DMS 273 (cell line): ENCODE measurements at regions not wholly inside any gene's neighbourhood (a gene's known extent, or its start where the extent isn't known, plus 50 kb on each side); places are given as distances from the start of the nearest gene placed in this dataset.
"Not testable (repeated sequence)": the region's sequence is repeated elsewhere in the genome, so short reads cannot be mapped to it uniquely, and the experiment has no call there.

ENCODE experiments used
- DNase-seq: peaks from one replicate; lab custom pipeline; 2025; ENCODE audit not compliant: unreplicated experiment; lab: John Stamatoyannopoulos, UW

- not testable (repeated sequence) for DNase-seq
Measured at GRCh38 chr13:82459575-82459974, 1422.7 kb downstream of the SLITRK1 start.

- DNase-seq = no peak
Measured at GRCh38 chr13:82458169-82458568, 1424.1 kb downstream of the SLITRK1 start.

GRCh38 chr13:82457548-82457947, 1424.7 kb downstream of the SLITRK1 start:
- not testable (repeated sequence) for DNase-seq

GRCh38 chr13:82447416-82448077, 1434.7 kb downstream of the SLITRK1 start:
- no peak for DNase-seq

GRCh38 chr13:82439159-82439904, 1442.9 kb downstream of the SLITRK1 start:
- DNase-seq = no peak

- no peak for DNase-seq
Measured at GRCh38 chr13:82438320-82438719, 1444.0 kb downstream of the SLITRK1 start.

- no peak for DNase-seq
Measured at GRCh38 chr13:82436099-82436585, 1446.1 kb downstream of the SLITRK1 start.

- DNase-seq = no peak
Measured at GRCh38 chr13:82432949-82433348, 1449.3 kb downstream of the SLITRK1 start.

- DNase-seq = no peak
Measured at GRCh38 chr13:82412749-82413148, 1469.5 kb downstream of the SLITRK1 start.

- DNase-seq = no peak
Measured at GRCh38 chr13:82407321-82407720, 1475.0 kb downstream of the SLITRK1 start.

- no peak for DNase-seq
Measured at GRCh38 chr13:82374719-82375118, 1507.6 kb downstream of the SLITRK1 start.

- no peak for DNase-seq
Measured at GRCh38 chr13:82370316-82370715, 1512.0 kb downstream of the SLITRK1 start.

- DNase-seq = no peak
Measured at GRCh38 chr13:82364525-82364924, 1517.7 kb downstream of the SLITRK1 start.

GRCh38 chr13:82358284-82358683, 1524.0 kb downstream of the SLITRK1 start:
- no peak for DNase-seq

GRCh38 chr13:82356667-82357410, 1525.4 kb downstream of the SLITRK1 start:
- DNase-seq = peak; percentile 2

GRCh38 chr13:82344867-82345266, 1537.4 kb downstream of the SLITRK1 start:
- no peak for DNase-seq

GRCh38 chr13:82341116-82341515, 1541.2 kb downstream of the SLITRK1 start:
- DNase-seq = no peak

- DNase-seq = peak; percentile 8
Measured at GRCh38 chr13:82330499-82330898, 1551.8 kb downstream of the SLITRK1 start.

GRCh38 chr13:82323101-82323500, 1559.2 kb downstream of the SLITRK1 start:
- DNase-seq = no peak

- no peak for DNase-seq
Measured at GRCh38 chr13:82305588-82305987, 1576.7 kb downstream of the SLITRK1 start.

- no peak for DNase-seq
Measured at GRCh38 chr13:82298106-82298505, 1584.2 kb downstream of the SLITRK1 start.

- DNase-seq = no peak
Measured at GRCh38 chr13:82294226-82294625, 1588.0 kb downstream of the SLITRK1 start.
